Ammon's horn (tissue), 1 donor: ENCODE measurements at regions not wholly inside any gene's neighbourhood (a gene's known extent, or its start where the extent isn't known, plus 50 kb on each side); places are given as distances from the start of the nearest gene placed in this dataset.
"Not testable (repeated sequence)": the region's sequence is repeated elsewhere in the genome, so short reads cannot be mapped to it uniquely, and the experiment has no call there.

Experiments used
- DNase-seq: peaks from one replicate; pipeline ENCODE4 v3.0.0-alpha.2; 2016; ENCODE audit warnings: low spot score

DNA sequence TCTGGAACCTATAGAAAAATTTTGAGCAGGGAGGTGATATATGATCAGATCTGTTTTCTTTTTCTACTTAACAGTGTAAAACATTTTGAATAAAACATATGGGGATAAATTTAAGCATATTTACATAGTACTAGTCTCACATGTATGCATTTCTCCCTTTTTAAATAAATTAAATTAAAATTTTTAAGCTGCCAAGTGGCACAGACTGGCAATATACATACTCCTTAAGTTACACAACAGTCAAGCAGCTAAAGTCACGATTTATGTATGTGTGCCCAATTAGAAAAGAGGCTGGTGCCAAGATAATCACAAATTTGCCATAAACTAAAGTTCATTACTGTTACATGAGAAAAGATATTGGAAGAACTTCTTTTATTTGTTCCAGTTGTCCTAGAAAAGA is 532.0 kb downstream of the RWDD3 start:
- no peak for DNase-seq

DNA sequence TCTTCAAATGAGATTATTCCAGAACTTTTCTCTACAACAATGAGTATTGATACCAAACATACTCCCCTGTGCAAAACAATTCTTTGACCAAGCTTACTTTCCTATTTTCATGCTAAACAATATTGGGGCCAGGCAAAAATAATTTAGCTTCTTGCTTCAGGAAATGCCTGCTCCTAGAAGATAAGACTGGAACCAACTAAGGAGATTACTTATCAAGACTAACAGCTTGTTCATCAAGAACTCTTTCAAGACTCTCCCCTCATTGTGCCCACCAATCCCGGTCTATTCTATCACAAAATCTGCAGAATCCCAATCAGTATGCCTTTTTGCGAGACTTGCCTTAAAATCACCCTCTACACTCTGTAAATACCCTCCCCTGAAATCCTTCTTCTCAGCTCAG is 536.6 kb downstream of the RWDD3 start:
- DNase-seq, result no peak

DNA sequence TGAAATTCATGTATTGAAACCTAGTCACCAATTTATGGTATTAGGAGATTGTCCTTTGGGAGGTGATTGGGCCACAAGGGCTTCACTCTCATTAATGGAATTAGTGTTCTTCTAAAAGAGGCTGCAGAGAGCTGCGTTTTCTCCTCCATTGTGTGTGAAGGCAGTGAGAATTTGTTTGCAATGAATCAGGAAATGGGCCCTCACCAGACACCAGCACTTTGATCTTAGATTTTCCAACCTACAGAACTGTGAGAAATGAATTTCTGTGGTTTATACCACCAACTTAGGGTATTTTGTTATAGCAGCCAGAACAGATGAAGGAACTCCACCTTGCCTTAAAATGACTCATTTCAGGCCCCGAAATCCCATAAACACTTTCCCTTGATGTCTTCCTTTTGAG is 544.2 kb downstream of the RWDD3 start:
- no peak for DNase-seq

DNA sequence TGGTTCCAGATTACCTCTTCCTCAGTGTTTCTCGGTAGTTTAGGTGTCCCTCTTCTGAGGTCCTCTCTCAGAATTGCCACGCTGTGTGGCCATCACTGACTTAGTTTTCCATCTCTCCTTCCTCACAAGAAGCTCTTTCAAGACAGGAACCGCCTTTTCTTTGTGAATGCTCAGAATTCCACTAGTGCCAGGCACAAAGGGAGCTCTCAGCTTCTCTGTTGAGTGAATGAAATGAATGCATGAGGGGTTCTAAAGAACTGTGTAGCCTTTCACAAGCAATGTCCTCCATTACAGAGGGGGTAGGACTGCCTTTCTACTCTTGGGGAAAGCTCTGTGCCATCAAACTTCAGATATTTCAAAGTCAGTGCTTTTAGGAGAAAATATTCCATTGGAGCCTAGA is 546.8 kb downstream of the RWDD3 start:
- no peak for DNase-seq

DNA sequence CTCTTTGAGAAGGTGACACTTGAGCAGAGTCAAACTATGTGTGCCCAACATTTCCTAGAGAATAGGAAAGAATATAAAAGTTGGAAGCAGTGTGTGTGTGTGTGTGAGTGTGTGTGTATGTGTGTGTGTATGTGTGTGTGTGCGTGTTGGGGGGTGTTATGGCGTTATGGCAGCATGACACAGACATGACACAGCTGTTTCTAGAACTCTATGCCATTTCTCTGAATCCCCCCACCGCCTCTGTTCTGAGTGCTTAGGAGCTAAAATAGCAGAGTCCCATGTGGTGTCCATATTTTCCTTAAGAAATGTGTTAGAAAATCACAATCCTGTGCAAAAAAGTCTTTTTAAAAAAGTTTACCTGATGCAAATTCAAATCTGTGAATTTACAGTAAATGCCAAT is 556.1 kb downstream of the RWDD3 start:
- no peak for DNase-seq

DNA sequence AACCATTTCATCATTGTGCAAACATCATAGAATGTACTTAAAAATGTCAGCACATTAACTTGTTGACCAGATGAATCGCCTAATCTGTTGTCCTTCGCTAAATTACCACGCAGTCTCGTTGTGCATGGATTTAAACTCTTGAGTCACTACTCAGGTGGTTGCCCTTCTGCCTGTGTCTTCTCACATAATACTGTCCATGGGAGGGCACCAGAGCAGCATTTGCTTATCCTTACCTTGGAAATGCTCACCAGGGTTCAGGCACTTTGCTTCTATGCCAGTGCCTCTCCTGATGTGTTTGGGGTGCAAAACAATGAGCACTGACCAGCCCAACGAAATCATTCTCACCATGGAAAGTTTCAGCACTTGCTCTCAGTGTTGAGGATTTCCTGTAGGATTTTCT is 559.9 kb downstream of the RWDD3 start:
- peak; percentile 5 for DNase-seq

DNA sequence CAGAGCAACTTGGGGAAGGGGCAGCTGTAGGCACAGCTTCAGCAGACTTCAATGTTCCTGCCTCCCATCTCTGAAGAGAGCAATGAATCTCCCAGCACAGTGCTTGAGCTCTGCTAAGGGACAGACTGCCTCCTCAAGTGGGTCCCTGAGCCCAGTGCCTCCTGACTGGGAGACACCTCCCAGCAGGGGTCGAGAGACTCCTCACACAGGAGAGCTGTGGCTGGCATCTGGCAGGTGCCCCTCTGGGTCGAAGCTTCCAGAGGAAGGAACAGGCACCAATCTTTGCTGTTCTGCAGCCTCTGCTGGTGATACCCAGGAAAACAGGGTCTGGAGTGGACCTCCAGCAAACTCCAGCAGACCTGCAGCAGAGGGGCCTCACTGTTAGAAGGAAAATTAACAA is 563.8 kb downstream of the RWDD3 start:
- not testable (repeated sequence) for DNase-seq

DNA sequence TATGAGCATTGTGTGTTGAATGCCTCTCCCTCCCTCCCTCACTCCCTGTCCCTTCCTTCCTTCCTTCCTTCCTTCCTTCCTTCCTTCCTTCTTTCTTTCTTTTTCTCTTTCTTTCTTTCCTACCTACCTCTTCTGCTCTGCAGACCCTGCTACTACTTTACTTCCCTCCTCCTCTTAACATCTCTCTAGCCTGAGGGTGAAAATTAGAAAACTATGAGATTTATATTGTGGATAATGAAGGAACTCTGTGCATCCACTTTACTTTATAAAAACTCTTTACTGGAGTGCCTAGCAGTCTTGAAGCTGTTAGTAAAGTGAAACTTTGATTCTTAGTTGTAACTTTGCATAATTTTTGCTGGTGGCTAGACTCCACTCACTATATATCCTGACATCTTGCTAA is 572.2 kb downstream of the RWDD3 start:
- no peak for DNase-seq

DNA sequence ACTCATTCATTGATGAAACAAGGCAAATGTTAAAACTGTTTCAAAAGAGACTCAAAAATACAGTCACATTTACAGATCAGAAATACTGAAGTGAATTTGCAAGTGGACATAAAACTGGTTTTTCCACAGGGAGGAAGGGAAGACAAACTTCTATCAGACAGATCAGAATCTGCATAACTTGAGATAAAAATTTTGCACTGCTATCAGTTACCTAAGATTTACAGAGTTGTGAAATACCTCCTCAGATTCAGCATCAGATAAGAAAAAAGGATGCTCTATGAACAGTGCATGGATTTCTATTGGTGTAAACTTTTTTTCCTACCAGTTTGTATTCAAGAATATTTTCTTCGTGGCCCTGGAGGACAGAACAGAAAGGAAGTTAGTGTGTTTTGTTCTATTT is 575.4 kb downstream of the RWDD3 start:
- no peak for DNase-seq

DNA sequence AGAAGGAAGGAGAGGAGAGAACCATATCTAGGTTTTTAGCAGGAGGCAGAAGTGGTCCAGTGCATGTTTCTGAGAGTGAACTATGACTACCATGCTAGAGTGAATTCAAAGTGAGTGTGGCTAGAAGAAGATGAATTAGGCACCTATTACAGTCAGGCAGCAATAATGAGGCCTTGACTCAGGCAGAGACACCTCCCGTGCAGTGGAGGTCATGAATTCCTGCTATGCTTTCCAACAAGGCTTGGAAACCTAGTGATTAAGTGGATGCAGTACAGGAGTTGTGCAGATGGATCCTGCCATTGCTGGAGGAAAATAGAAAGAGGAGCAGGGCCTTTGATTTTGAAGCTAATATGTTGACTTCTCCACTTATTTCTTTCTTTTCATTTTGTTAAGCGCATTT is 581.5 kb downstream of the RWDD3 start:
- DNase-seq, result no peak

DNA sequence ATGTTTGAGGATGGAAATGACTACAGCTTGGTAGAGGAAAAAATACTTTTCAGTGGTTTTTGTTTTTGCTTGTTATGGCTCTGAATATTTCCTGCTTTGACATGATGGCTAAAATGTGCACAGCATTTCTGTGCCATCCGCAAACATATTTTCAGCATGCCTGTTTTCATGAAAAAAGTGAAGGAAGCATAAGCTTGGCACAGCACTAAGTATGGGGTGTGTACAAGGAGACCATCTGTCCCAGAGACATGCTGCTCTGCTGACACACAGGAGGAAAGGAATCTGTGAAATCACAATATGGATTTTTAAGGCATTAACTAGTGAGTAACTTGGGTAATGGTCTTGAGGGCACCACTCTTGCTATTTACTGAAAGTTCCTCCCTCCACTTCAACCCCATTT is 595.5 kb downstream of the RWDD3 start:
- peak; percentile 49 for DNase-seq

DNA sequence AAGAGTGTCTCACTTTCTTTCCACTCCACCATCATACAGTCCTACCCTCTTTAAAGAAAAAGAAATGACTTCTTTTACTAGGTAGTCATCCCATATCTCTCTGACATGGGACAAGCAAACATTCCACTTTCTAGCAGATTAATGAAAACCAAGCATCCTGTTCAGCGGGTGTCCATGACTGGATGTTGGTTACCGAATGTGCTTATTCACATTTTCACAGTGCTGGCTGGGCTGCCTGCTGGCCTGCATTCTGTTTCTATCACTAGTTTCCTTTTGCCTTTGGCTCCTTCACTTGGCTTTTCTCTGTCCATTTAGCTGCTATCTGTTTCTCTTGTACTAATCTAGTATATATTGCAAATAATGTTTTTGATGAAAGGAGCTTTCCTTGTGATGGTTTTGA is 598.4 kb downstream of the RWDD3 start:
- DNase-seq, result no peak

DNA sequence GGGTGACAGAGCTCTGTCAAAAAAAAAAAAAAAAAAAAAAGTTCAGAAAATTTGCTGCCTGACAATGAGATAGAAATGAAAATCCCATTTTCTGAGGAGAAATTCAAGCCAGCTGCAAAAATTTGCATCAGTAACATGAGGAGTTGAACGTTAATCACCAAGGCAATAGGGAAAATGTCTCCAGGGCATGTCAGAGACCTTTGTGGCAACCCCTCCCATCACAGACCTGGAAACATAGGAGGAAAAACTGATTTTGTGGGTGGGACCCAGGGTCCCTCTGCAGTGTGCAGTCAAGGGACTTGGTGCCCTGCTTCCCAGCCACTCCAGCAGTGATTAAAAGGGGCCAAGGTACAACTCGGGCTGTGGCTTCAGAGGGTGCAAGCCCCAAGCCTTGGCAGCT is 615.4 kb downstream of the RWDD3 start:
- no peak for DNase-seq

DNA sequence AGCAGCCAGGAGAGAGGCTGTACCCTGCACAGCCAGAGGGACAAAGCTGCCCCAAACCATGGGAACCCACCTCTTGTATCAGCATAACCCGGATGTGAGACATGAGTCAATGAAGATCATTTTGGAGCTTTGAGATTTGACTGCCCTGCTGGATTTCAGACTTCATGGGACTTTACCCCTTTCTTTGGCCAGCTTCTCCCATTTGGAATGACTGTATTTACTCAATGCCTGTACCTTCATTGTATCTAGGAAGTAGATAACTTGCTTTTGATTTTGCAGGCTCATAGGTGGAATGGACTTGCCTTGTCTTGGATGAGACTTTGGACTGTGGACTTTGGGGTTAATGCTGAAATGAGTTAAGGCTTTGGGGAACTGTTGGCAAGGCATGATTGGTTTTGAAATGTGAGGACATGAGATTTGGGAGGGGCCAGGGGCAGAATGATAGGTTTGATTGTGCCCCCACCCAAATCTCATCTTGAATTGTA is 616.2 kb downstream of the RWDD3 start:
- no peak for DNase-seq

DNA sequence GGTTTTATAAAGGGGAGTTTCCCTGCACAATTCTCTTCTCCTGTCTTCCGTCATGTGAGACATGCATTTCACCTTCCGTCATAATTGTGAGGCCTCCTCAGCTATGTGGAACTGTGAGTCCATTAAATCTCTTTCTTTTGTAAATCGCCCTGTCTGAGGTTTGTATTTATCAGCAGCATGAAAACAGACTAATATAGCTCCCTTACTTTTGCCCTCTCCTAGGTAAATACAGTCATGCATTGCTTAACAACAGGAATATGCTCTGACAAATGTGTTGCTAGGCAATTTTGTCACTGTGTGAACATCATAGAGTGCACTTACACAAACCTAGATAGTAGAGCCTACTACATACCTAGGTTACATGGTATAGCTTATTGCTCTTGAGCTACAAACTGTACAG is 616.8 kb downstream of the RWDD3 start:
- no peak for DNase-seq

DNA sequence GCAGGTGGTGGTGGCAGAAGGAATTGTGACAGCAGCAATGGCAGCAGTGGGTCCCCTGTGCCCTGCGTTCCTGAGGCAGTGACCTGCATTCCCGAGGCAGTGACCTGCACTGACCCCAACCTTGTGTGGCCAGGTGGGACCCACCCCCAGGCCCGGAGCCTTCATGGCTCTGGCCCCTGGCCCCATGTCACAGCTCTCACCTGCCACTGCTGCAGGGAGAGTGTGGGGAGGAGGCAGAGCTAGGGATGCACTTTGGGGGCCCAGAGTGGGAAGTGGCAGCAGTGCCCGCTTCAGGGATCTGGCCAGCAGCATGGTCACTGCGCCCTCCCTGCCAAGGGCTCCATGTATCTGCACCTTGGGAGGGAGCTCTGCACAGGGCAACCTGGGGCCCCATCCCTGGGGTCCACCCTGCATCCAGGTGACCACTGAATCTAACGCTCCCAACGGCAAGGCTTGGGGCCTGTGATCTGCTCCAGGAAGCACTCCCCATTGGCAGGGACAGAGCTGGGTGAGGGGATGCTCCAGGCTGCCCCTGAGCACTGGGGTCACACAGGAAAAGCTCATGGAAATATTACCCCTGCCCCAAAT is 618.6 kb downstream of the RWDD3 start:
- DNase-seq, result no peak

DNA sequence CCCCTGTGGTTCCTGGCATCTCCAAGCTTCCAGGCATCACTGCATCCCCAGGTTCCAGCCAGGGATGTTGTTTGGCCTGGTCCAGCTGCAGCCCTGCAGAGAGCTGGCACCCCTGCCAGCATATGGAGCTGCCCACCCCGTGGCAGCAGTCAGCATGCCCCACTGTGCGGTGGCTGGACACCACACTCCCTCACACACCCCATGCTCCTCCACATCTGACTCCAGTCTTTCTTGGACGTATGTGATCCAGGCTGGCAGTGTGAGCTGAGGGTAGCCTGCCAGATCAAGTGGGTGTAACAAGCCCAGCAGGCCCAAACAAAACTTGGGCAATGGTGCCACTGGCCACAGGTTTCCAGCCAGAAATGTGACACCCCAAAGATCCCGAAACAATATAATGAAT is 620.4 kb downstream of the RWDD3 start:
- no peak for DNase-seq

DNA sequence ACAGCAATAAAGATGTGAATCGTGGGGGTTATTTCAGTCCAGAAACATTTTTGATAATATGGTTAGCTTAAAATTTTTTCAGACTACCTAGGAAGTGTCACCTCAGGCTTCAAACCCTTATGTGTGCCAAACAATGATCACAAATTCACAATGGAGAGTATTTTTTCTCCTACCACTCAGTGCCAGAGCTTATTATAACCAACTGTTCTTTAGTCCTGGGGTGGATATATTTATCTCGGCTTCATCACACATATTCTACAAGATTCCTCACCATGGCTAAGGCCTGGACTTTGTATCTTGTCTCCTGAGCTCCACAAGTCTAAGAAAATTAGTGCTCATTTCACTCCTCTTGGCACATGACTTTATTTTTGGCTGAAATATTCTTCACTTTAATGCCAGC is 629.1 kb downstream of the RWDD3 start:
- no peak for DNase-seq

DNA sequence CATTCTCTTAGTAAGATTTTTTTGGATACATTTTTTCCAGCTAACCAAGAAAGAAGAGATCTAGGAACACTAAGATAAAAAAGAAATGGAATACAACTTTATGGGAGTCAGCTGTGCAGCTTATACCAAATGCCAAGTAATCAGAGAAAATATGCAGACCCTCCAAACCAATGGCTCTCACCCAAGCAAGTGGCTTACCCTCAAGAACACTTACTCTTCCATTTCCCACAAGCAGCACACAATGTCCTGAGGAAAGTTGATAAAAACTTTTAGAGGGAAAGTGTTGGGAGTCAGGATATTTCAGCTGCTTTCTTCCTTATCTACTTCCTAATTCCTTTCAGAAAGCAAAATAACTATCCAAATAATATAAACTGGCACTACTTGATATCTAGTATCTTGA is 631.8 kb downstream of the RWDD3 start:
- DNase-seq, result no peak

DNA sequence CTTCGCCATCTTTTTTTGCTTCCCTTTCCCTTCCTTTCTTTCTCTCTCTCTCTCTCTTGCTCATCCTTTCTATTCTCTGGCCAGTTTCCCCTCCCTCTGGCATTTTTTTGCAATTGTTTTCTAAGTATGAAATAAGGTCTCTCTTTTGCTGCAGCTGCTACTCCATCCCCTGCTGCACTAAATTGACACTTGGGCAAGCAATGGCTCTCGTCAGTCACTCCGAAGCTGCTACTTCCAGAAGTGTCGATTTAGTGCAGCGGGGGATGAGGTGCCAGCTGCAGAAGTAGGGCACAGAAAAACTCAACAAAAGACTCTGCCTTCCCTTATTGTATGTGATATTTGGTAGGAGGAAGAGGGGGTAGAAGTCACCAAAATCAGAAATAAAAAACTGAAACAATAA is 642.3 kb downstream of the RWDD3 start:
- no peak for DNase-seq

DNA sequence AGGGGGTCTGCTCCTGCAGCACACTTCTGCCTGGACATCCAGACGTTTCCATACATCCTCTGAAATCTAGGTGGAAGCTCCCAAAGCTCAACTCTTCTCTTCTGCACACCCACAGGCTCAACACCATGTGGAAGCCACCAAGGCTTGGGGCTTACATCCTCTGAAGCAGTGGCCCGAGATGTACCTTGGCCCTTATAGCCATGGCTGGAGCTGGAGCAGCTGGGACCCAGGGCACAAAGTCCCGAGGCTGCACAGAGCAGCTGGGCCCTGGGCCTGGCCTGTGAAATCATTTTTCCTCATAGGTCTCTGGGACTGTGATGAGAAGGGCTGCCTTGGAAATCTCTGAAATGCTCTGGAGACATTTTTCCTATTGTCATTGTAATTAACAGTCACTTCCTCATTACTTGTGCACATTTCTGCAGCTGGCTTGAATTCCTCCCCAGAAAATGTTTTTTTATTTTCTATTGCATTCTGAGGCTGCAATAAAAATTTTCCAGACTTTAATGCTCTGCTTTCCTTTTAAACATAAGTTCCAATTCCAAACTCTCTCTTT is 645.6 kb downstream of the RWDD3 start:
- no peak for DNase-seq

DNA sequence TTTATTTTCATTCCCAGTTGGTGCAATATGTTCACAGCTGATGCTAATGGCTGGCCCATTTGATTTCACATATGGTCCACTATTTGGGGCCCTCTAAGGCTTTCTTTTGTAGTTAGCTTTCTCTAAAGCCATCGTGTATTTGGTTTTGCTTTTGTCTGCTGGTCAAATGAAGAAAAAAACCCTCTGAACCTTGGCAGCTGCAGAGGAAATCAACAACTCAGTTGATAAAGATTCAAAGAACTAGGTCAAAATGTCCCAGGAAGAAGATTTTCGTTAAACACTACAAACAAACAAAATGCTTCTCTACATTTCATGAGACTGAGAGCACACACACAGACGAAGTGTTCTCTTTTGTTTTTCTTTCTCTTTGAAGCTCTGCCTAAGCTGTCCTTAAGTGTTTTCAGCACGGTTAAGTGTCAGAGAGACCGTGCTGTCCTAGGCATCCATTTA is 655.0 kb downstream of the RWDD3 start:
- DNase-seq, result peak; percentile 2

DNA sequence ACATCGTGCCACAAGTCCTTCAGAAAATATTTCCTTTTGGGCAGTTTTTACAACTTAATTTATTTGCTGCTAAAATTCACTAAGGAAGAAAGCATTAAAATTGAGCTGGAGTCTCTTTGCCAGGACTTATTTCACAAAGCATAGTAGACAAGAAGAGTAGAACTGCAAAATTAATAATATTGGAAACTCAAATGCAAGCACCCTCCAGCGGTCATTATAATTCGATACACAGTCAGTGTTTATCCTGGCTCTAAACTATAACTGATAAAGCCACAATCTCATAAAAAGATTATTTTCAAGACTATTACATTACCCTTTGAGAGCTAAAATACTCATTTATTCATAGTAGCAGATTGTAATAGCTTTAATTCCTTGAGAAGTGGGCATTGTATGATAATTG is 655.4 kb downstream of the RWDD3 start:
- DNase-seq, result no peak

DNA sequence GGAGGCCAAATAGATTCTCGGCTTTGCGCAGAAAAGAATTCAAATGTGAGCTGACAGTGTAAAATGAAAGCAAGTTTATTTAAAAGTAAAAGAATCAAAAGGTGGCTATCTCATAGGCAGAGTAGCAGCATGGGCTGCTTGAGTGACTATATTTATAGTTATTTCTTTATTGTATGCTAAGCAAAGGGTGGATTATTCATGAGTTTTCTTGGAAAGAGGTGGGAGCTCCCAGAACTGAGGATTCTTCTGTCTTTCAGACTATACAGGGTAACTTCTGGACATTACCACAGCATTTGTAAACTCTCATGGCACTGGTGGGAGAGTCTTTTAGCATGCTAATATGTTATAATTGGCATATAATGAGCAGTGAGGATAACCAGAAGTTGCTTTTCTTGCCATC is 659.9 kb downstream of the RWDD3 start:
- DNase-seq, result no peak
